Gastroesophageal sphincter (tissue), 3 donors: ENCODE measurements at regions not wholly inside any gene's neighbourhood (a gene's known extent, or its start where the extent isn't known, plus 50 kb on each side); places are given as distances from the start of the nearest gene placed in this dataset.

Experiments used
- CTCF ChIP-seq, 4 experiments: fragments of 200-600 bp in 2 of 4; fragments of 450-650 bp in 2 of 4; sonication (generic) in 1 of 4; IDR thresholded peaks; one replicate each; pipeline ENCODE4 v1.5.1; 2017 to 2019; ENCODE audit warnings: antibody characterized with exemption in 4 of 4, mild to moderate bottlenecking in 2 of 4, moderate library complexity in 2 of 4
- EP300 ChIP-seq: sonication (generic); formaldehyde crosslinking; IDR thresholded peaks from one replicate; pipeline ENCODE4 v1.6.1; 2017; ENCODE audit warnings: antibody characterized with exemption, mild to moderate bottlenecking
- POLR2A ChIP-seq, 2 donors: fragments of 450-650 bp; IDR thresholded peaks; one replicate each; pipeline ENCODE4 v1.6.1; 2017; ENCODE audit warnings: antibody characterized with exemption in 2 of 2, mild to moderate bottlenecking in 2 of 2, moderate library complexity in 1 of 2
- POLR2AphosphoS5 ChIP-seq: sonication (generic); formaldehyde crosslinking; IDR thresholded peaks from one replicate; pipeline ENCODE4 v1.6.1; 2017; ENCODE audit warnings: antibody characterized with exemption

- TF ChIP-seq CTCF (IDR thresholded peaks at IDR 0.05), result no peak
- TF ChIP-seq POLR2A (IDR thresholded peaks at IDR 0.05), result no peak
- no peak for TF ChIP-seq POLR2AphosphoS5
- no peak for TF ChIP-seq EP300
These were observed 236.6 kb downstream of the CCDC59 start for GRCh38 chr12:82121545-82121944.
